ENCODE measurements at regions not wholly inside any gene's neighbourhood (a gene's known extent, or its start where the extent isn't known, plus 50 kb on each side); places are given as distances from the start of the nearest gene placed in this dataset.

GRCh38 chr5:135649435-135649834 is 70.6 kb upstream of the CXCL14 start:
- Histone ChIP-seq H3K36me3 (ENCODE audit: control insufficient read depth, insufficient read depth, low read length) (no peaks in the 10 kb centered on the region), H3K4me3 (ENCODE audit: low read depth, low read length) (no peak overlapping the region), H3K27me3 (ENCODE audit: control insufficient read depth, insufficient read depth, low read length) (no peaks in the 10 kb centered on the region)
- POLR2A ChIA-PET: no interaction called here
- CTCF ChIA-PET: no interaction called here
- no peak for DNase-seq (ENCODE audit: low read depth)
- TF ChIP-seq CTCF (IDR thresholded peaks at IDR 0.05; ENCODE audit: insufficient read depth, low read depth, low read length): no peak

- no peak for DNase-seq (ENCODE audit: low read depth)
- ChIA-PET CTCF (no interaction called here), POLR2A (no interaction called here)
- H3K36me3 ChIP-seq (ENCODE audit: control insufficient read depth, insufficient read depth, low read length): no peaks in the 10 kb centered on the region
- H3K27me3 ChIP-seq (ENCODE audit: control insufficient read depth, insufficient read depth, low read length): no peaks in the 10 kb centered on the region
- no peak for TF ChIP-seq CTCF (IDR thresholded peaks at IDR 0.05; ENCODE audit: insufficient read depth, low read depth, low read length)
- H3K4me3 ChIP-seq (ENCODE audit: low read depth, low read length): no peak overlapping the region
Observed at GRCh38 chr5:135648116-135648515, 69.3 kb upstream of the CXCL14 start.

GRCh38 chr5:135645336-135646180 is 66.8 kb upstream of the CXCL14 start:
- POLR2A ChIA-PET: no interaction called here
- Histone ChIP-seq H3K4me3 (ENCODE audit: low read depth, low read length) (no peak overlapping the region), H3K36me3 (ENCODE audit: control insufficient read depth, insufficient read depth, low read length) (no peaks in the 10 kb centered on the region), H3K27me3 (ENCODE audit: control insufficient read depth, insufficient read depth, low read length) (no peaks in the 10 kb centered on the region)
- no peak for TF ChIP-seq CTCF (IDR thresholded peaks at IDR 0.05; ENCODE audit: insufficient read depth, low read depth, low read length)
- DNase-seq (ENCODE audit: low read depth): no peak
- CTCF ChIA-PET: no interaction called here

GRCh38 chr5:135644816-135645215 is 66.0 kb upstream of the CXCL14 start:
- ChIA-PET POLR2A (no interaction called here), CTCF (no interaction called here)
- no peak for TF ChIP-seq CTCF (IDR thresholded peaks at IDR 0.05; ENCODE audit: insufficient read depth, low read depth, low read length)
- Histone ChIP-seq H3K36me3 (ENCODE audit: control insufficient read depth, insufficient read depth, low read length) (no peaks in the 10 kb centered on the region), H3K4me3 (ENCODE audit: low read depth, low read length) (no peak overlapping the region), H3K27me3 (ENCODE audit: control insufficient read depth, insufficient read depth, low read length) (no peaks in the 10 kb centered on the region)
- no peak for DNase-seq (ENCODE audit: low read depth)

- Histone ChIP-seq H3K27me3 (ENCODE audit: control insufficient read depth, insufficient read depth, low read length) (no peaks in the 10 kb centered on the region), H3K36me3 (ENCODE audit: control insufficient read depth, insufficient read depth, low read length) (no peaks in the 10 kb centered on the region), H3K4me3 (ENCODE audit: low read depth, low read length) (no peak overlapping the region)
- CTCF ChIA-PET: no interaction called here
- no peak for TF ChIP-seq CTCF (IDR thresholded peaks at IDR 0.05; ENCODE audit: insufficient read depth, low read depth, low read length)
- DNase-seq (ENCODE audit: low read depth): no peak
- POLR2A ChIA-PET: no interaction called here
Observed at GRCh38 chr5:135643881-135644766, 65.3 kb upstream of the CXCL14 start.
